ENCODE measurements at regions not wholly inside any gene's neighbourhood (a gene's known extent, or its start where the extent isn't known, plus 50 kb on each side); places are given as distances from the start of the nearest gene placed in this dataset.

DNA sequence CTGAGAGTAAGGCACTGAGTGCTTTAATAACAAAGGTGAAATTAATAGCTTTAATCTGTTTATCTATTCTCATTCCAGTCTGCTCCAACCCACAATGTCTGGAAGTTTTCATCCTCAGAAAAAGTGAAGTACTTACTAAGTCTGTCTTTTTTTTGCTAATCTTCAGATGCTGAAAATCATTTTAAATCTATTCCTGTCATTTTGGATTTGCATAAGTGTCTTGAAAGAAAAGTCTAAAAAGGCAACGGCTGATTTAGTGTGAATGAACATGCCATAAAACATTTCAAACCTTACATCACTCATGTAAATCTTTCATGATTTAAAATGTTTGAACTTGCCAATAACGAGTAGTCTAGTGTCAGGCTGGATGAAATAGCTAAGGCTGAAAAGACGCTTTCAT is 685.6 kb downstream of the RPS29 start:
- no peak for DNase-seq

DNA sequence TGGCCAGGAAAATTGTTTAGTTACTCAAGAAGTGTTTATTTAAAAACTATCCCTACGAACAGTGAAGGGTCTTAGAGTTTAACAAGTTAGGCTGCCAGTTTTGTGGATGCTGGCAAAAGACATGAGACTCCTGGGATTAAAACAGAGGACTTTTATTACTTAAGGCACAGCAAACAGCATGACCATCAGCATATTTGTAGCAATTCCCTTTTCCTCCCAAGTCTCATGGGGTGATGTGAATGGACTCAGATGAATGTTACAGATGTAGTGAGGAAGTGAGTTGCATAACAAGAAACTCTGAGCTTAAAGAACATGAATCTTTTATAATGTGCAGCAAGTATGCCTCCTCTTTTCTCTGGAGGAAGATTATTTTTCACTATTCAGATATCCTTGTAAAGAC is 695.8 kb downstream of the RPS29 start:
- DNase-seq: no peak

DNA sequence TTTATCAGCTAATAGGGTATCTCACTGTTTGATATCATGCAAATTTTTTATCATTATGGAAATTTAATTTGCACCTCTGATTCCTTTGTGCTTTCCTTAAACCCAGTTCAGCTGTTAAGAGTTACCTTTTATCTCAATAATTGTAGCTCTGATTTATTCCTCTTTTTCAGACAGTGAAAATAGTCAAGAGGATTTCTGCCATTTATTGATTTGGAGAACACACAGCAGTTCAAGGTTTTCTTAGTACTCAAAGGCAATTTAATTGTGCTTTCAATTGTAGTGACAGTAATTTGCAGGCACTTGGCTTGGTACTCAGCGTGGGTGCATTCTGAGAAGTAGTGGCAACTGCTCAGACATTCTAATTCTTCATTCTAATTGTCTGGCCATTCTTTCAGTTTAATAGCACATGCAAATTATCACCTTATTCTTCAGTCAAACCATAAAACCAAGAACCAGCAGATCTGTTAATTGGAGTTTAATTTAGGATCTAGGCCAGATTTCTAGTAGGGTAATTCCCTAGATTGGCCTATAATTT is 709.3 kb downstream of the RPS29 start:
- no peak for DNase-seq

DNA sequence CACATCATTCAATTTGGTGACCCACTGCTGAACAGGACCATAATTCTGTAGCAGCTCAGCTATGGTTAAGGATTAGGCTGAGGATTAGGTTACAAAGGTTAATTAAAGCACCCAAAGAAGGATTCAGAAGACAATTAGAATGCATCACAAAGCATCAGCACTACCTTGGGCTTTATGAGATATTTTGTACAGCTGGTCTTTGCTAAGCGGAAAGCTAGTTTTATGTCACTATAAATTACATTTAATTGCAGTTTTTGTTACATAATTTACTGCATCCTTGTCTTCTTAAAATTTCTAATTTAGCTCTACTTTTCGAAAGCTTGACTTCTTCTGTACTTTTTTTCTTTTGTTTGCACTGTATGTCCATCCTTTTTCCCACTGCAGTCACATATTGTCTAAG is 711.5 kb downstream of the RPS29 start:
- DNase-seq: no peak

DNA sequence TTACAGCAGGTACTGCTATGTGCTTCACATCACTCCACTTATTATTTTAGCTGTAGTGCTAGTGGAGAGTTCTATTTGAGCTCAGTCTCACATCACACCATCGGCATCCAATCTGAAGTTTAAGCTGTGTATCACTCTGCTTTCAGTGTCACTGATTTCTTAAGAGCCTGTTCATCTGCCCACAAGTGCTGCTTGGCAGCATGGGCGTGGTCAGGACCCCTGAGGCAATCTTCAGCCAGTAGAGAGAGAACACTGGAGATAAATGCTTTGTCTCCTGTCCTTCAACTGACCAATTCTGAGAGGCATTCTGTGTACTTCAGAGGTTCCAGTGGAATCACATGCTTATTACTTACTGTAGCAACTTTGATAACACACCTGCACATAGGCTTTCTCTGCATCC is 728.8 kb downstream of the RPS29 start:
- no peak for DNase-seq

DNA sequence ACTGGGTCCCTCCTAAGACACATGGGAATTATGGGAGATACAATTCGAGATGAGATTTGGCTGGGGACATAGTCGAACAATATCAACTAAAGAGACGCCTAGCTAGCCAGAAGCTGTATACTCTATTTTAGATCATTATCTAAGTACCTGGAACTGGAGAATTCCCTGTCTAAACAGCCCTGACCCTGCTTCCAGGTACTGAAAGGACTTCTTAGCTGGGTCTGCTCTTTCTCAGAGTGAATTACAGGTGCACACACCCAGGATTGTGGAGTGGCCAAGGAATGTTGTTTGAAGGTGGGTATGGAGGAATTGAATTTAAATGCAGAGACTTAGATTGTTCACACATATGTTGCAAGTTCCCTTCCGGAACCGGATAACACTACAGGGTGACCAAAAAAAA is 733.0 kb downstream of the RPS29 start:
- no peak for DNase-seq

DNA sequence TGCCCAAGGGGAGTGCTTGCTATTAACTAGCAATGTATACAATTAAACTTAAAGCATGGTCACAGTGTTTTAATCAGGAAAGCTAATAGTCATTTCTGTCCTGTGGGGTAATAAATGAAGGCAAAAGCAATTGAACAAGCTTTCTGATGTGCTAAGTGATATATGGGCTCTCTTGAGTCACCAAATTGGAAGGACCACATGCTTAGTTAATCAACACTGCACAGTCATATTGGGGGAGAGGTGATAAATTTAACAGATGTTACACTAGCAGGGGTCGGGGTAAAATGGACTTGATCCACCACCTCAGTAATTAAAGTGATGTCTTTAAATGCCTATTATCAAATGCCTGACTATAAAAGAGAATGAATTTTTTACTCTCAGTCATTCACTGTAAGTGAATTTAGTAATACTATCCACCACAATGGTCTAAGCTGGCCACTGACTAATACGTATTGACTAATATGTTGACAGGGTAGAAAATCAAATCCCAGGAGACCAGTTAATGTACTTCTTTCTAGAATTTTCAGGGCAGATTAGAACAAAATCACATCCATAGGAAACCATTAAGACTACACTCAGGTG is 736.3 kb downstream of the RPS29 start:
- DNase-seq: no peak

DNA sequence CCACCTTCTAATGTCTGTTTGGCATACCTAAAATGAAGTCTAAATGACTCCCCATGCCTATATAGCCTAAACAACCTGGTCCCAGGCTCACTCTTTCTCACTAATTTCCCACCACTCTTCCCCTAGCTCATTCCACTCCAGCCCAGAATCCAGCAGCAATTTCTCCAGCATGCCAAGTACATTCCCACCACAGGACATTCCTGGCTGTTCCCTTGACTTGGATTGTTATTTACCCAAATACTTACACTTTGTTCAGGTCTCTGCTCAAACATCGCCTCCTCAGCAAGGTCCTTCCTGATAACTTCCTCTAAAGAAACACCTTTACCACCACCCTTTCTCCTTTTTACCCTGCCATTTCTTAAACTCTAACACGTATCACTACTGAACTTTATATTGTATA is 743.4 kb downstream of the RPS29 start:
- DNase-seq: no peak

DNA sequence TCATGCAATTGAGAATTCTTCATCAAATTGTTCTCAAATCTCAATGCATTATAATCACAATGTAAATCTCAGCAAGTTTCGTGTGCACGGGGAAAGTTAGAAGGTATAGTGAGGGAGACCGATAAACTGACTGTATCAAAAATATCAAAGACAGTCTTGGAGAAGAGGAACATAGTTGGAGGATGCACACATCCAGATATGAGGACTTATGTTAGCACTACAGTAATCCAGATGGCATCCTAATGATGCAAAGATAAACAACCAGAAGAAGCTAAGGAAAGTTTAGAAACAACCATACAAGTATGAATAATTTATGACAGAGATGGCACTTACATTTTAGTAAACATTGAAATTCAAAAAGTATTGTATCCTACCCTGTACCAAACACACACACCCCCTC is 760.1 kb downstream of the RPS29 start:
- no peak for DNase-seq

DNA sequence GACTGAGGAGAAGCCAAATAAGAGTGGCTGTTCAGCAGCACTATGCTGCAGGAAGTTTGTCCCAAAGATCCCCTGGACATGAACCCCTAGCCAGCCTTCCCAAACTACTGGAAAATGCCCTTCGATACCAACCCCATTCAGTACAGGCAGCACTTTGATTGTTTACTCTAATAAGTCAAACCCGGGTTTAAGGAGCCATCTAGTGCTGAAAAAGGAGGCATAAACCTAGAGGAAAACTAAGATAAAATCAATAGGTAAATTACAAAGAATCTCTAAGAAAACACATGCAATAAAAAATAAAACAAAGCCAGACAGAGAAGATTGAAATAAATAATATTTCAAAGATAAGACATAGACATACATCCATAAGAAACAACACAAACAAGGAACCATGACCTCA is 771.6 kb downstream of the RPS29 start:
- no peak for DNase-seq

DNA sequence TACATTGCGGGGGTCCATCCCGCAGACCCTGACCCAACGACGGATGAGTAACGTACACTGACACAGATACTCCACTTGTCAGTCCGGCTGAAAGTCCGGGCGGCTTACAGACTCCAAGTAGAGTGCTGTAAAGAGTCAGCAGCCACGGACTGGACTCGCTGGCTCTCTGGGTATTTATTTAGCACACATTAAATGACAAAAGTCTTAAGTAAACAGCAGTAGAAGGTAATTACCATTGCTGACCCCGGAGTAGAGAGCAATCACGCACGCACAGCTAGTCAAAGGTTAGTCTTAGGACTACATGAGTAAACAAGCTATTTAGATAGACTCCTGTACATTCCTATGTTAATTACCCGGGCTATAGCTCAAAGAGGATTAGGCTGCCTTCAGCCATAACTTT is 780.9 kb downstream of the RPS29 start:
- no peak for DNase-seq

DNA sequence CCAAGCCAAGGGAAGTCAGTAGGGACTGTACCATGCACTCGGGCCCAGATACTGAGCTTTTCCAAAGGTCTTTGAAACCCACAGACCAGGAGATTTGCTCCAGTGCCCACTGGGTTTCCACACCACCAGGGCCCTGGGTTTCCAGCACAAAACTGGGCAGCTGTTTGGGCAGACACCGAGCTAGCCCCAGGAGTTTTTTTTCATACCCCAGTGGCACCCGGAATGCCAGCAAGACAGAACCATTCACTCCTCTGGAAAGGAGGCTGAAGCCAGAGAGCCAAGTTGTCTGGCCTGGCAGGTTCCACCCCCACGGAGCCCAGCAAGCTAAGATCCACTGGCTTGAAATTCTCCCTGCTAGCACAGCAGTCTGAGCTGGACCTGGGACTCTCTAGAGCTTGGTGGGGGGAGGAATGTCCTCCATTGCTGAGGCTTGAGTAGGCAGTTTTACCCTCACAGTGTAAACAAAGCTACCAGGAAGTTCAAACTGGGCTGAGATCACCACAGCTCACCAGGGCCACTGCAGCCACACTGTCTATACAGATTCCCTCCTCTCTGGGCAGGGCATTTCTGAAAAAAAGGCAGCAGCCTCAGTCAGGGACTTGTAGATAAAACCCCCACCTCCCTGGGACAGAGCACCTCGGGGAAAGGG is 793.7 kb downstream of the RPS29 start:
- no peak for DNase-seq

DNA sequence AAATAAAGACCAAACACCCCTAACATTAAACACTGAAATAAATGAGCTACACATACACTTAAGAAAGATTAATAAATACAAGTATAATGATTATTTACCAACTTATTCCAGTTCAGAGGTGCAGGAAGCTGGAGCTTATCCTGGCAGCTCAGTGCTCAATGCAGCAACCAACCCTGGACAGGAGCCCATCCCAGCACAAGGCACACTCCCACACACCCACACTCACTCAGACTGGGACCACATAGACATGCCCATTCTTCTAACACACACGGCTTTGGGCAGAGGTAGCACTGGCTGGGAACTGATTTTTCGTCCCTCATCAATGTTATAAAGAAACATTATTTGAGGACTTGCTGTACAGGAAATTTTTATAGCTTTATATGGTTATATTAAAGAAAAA is 797.4 kb downstream of the RPS29 start:
- no peak for DNase-seq

DNA sequence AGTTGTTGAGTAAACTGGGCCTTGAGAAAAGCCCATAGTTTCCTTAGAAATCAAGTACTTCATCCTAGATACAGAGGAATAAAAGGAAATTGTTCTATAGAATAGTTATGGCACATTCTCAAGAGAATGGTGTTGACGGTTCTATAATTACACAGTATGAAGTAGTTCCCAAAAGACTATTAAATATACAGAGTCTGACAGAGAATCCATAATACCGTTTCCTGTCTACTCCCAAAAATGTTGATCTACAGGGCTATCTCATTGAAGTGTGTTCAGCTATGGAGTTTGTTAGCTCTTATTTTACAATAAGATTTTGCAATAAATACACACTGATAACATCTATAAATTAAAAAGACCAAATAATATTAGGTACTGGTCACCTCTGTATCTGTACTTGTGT is 799.7 kb downstream of the RPS29 start:
- no peak for DNase-seq

DNA sequence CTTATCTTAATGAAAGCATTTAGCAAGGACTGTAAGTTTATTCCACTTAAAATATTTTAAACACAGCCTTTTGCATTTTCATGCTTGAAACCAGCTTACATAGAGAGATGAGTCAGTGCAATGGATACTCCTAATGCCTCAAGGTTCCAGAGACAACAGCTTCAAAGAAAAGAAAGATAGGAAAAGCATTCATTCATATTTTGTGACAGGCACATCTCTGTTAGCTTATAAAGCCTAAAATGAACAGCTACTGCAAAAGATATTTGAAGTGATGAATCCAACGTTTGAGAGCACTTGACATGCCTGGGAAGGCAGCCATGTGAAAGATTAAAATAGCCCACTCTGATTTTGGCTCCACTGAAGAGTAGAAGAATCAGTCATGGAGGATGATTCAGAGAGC is 814.5 kb downstream of the RPS29 start:
- no peak for DNase-seq

DNA sequence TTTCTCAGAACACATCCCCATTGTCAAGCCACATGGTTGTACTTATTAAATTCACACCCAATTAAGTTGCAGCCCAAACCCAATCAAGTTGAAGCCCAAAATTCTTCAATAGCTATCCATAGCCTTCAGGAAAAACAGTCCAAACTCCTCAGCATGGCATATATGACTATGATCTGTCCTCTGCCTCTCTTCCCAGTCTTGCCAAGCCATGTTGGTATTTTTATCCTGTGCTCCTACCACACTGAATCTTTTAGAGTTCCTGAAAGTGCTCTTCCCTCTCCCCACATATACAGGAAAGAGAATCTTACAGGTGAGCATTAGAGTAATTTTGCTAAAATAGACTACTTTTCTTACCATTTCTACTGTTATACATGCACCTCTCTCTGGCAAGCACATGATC is 834.9 kb downstream of the RPS29 start:
- DNase-seq: no peak

DNA sequence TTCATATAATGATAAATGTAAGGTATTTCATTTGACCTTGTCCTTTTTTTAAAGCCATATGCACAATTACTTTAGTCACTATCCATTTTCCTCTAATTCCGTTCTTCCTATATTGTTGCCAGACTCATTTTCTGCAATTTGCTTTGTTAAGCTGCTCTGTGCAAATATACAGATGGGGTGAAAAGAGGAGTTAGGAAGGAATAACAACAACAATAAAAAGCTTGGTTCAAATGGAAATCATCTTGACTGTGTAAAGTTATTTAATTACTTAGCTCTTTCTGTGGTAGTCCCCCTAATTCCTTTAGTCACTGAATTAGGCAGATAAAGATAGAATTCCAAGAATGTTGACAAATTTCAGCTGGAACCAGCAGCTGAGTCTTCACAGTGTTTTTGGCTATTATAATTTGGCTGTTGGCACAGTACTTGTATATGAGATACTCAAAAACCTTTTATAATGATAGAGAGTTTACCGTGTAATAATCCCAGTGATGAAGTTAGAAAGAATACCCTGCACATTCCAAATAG is 838.0 kb downstream of the RPS29 start:
- DNase-seq: no peak

DNA sequence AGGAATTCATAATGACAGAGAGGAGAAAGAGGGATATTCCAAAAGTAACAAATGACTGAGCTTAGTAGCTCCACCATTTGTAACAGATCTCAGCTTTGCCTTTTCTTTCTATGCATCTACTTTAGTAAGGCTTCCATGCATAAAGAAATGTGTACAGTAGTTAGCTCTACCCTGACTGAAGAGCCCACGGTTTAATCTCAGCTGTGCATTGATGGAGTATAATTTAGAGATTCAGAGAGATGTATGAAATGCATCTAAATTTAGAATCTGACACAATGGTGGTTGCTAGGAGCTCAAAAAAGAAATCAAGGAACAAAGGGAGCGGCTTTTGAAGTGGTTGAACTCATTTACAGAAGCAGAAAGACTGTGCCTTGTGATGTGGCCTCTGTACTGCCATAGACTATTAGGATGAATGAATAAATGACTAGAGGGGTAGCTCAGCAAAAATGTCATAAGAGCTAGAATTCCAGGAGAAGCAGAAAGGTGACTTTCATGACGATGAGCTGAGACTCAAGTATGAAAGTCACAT is 838.6 kb downstream of the RPS29 start:
- DNase-seq: no peak

DNA sequence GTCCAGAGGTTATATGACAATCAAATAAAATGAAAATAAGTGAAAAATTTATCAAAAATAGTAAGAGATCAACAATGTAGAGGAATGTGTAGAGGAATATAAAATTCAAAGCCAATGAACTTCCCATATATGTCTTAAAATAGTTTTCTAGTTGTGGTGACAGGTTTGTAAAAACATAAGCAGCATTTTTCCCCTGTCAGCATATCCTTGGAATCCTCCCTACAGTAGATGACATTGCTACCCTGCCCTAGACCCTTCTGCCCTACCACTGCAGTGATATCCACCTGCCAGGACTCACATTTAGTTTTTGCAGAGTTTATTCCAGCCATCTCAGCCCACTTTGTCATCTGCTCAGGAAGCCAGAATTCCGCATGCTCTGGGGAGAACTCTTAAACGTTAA is 842.0 kb downstream of the RPS29 start:
- DNase-seq: no peak

DNA sequence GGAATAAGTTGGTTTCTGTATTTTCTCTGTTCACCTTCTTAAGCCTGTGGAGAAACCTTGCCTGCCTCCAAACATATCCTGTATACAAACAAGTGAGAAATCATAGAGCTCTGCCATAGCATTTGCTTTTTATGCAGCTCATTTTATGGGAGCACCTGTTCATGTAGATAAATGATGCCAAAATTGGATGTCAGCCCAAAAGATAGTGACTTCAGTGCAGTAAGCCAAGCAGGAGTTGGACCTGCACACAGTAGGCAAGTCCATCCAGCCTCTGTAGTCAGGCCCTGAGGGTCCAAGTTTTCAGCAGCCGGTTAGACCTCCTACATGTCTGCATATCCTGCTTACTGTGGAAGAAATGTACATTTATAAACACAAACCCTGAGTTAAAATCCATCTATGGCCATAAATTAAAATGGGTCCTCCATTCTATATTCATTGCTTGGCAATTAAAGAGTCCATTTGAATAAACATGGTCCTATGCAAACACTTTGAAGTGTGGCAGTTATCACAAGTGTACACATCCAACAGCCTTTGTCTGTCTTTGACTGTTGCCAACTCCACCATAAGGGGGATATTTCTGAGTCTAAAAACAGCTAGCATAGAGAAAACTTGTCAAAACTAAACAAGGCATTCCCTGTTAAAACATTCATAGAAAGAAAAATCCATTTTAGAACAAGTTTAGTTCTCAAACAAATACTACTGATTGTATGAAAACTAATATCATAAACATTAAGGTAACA is 847.8 kb downstream of the RPS29 start:
- no peak for DNase-seq

DNA sequence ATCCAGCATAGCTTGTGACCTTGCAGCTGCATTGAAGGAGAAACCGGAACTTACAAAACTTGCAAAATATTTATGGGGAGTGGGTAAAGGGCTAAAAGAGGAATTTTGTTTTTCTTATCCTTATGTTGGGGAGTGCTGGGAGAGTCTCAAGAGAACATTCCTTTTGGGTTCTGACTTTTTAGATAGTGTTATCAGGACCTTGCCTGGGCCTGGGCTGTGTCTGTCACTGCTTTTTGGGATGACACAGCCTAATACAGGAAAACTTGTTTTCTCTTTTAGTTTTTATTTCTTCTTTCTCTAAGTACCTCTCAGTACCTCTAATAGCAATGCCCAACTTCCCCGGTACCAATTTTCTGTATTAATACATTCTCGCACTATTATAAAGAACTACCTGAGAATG is 850.6 kb downstream of the RPS29 start:
- DNase-seq: no peak

DNA sequence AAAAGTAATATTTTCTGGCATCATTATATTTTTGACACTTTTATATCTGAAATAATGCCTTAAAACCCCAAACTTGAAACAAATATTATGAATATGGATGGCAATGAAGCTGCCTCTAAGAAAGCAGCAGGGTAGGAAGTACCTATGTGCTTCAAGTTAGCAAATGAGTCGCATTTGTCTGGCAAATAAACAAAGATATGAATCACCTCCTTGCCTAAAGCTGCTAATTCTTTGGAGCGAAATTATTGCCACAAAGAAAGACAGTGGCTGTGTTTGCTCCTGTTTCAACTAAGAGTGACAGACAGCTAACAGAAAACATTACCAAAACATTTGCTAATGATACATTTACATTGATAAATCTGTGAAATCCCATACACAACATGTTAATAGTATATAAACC is 854.9 kb downstream of the RPS29 start:
- DNase-seq: no peak

Measured in amygdala (tissue), 56 donors.